GM21515 (cell line): ENCODE measurements at regions not wholly inside any gene's neighbourhood (a gene's known extent, or its start where the extent isn't known, plus 50 kb on each side); places are given as distances from the start of the nearest gene placed in this dataset.
"Not testable (repeated sequence)": the region's sequence is repeated elsewhere in the genome, so short reads cannot be mapped to it uniquely, and the experiment has no call there.

Source experiments
- ATAC-seq: cut with Tn5 transposase; IDR thresholded peaks from one replicate; pipeline ENCODE4 v1.9.1; 2021; ENCODE audit not compliant: unreplicated experiment

GRCh38 chrY:22883569-22883968, 100.5 kb upstream of the BPY2 start:
- ATAC-seq = not testable (repeated sequence)

GRCh38 chrY:22887949-22888348, 96.1 kb upstream of the BPY2 start:
- ATAC-seq = peak; percentile 99

DNA sequence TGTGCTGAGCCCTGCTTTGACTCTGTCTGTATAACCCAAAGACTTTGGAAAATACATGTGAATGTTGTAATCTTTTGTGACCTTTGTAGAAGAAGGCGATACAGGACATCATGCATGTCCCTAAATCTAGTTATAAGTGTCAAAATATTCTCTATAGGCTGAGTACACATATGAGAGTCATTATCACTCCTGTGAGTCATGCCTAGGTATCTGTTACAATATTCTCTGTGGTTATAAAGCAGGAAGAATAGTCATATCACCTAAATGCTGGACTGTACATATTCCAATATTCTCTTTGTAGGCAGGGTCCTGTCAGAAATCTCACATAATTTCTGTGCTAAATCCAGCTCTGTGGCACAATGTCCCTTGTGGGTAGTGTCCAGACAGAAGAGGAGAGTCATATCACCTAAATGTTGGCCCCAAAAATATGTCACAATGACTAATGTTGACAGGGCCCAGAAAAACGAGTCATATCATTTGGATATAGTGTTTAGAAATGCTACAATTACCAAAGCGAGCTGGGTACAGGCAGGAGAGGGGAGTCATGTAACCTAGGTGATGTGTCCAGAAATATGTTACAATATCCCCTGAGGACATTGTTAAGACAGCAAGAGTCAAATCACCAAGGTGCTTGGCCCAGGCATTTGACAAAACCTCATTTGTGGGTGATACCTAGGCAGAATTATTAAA, 80.4 kb upstream of the BPY2 start:
- ATAC-seq = not testable (repeated sequence)

GRCh38 chrY:22915069-22915468, 69.0 kb upstream of the BPY2 start:
- not testable (repeated sequence) for ATAC-seq

GRCh38 chrY:22927667-22928066, 56.4 kb upstream of the BPY2 start:
- not testable (repeated sequence) for ATAC-seq

DNA sequence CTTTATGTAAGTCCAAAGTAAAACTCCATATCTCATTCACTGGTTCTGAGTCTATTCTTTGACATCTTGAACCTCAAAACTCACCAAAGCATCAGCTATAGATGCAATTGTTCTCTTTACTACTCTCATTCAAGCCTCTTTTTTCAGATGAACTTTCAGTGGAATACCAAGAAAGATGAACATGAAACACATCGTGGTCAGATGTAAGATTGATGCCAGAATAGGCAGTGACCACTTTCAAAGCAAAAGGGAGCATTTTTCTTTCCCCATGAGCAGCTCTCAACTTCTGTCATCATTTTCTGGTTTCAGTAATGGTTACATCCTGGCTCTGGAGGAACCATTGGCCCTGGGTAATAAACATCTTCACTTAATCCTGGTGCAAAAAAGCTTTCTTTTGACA, 50.6 kb upstream of the BPY2 start:
- not testable (repeated sequence) for ATAC-seq
